HG03135 (cell line): ENCODE measurements at regions not wholly inside any gene's neighbourhood (a gene's known extent, or its start where the extent isn't known, plus 50 kb on each side); places are given as distances from the start of the nearest gene placed in this dataset.

Experiments used
- ATAC-seq: cut with Tn5 transposase; IDR thresholded peaks from one replicate; pipeline ENCODE4 v1.9.1; 2021; ENCODE audit warnings: mild to moderate bottlenecking, moderate library complexity; ENCODE audit not compliant: unreplicated experiment

- no peak for ATAC-seq
Observed at GRCh38 chr4:175369087-175369486, 443.0 kb downstream of the GPM6A start.

GRCh38 chr4:175371091-175371490 lies 441.0 kb downstream of the GPM6A start:
- no peak for ATAC-seq

- ATAC-seq = no peak
Observed at GRCh38 chr4:175373031-175373430, 439.0 kb downstream of the GPM6A start.

GRCh38 chr4:175374459-175374858 lies 437.6 kb downstream of the GPM6A start:
- no peak for ATAC-seq

- no peak for ATAC-seq
Observed at GRCh38 chr4:175376287-175376977, 435.6 kb downstream of the GPM6A start.

GRCh38 chr4:175377203-175377602 lies 434.9 kb downstream of the GPM6A start:
- ATAC-seq = no peak

- ATAC-seq = no peak
Observed at GRCh38 chr4:175378372-175378771, 433.7 kb downstream of the GPM6A start.

- ATAC-seq = no peak
Observed at GRCh38 chr4:175380841-175381240, 431.2 kb downstream of the GPM6A start.

GRCh38 chr4:175385797-175386196 lies 426.3 kb downstream of the GPM6A start:
- ATAC-seq = no peak

- ATAC-seq = no peak
Observed at GRCh38 chr4:175386776-175387507, 425.1 kb downstream of the GPM6A start.

GRCh38 chr4:175394208-175394607 lies 417.9 kb downstream of the GPM6A start:
- ATAC-seq = no peak

- no peak for ATAC-seq
Observed at GRCh38 chr4:175405961-175406360, 406.1 kb downstream of the GPM6A start.

- ATAC-seq = no peak
Observed at GRCh38 chr4:175407926-175408325, 404.1 kb downstream of the GPM6A start.

- no peak for ATAC-seq
Observed at GRCh38 chr4:175411251-175411650, 400.8 kb downstream of the GPM6A start.

- no peak for ATAC-seq
Observed at GRCh38 chr4:175412161-175412560, 399.9 kb downstream of the GPM6A start.

- ATAC-seq = no peak
Observed at GRCh38 chr4:175412746-175413145, 399.3 kb downstream of the GPM6A start.

- ATAC-seq = no peak
Observed at GRCh38 chr4:175413561-175413960, 398.5 kb downstream of the GPM6A start.

- no peak for ATAC-seq
Observed at GRCh38 chr4:175414602-175415001, 397.5 kb downstream of the GPM6A start.

- no peak for ATAC-seq
Observed at GRCh38 chr4:175418516-175418915, 393.5 kb downstream of the GPM6A start.

- ATAC-seq = no peak
Observed at GRCh38 chr4:175419236-175419718, 392.8 kb downstream of the GPM6A start.

GRCh38 chr4:175421506-175421905 lies 390.6 kb downstream of the GPM6A start:
- no peak for ATAC-seq

GRCh38 chr4:175422331-175422730 lies 389.7 kb downstream of the GPM6A start:
- no peak for ATAC-seq
